ENCODE measurements at regions not wholly inside any gene's neighbourhood (a gene's known extent, or its start where the extent isn't known, plus 50 kb on each side); places are given as distances from the start of the nearest gene placed in this dataset.

- Histone ChIP-seq H3K4me3 (replicated peaks in 1 of 3; ENCODE audit: insufficient read depth in 1 of 3, low read depth in 2 of 3, low read length in 3 of 3) (no peak overlapping the region), H4K20me1 (ENCODE audit: insufficient read depth, low read length) (no peaks in the 10 kb centered on the region), H3K27ac (ENCODE audit: extremely low read length, insufficient read depth, low read length) (no peak overlapping the region), H3K36me3 (replicated peaks in 1 of 2; ENCODE audit: control insufficient read depth in 1 of 2, insufficient read depth in 2 of 2, low read length in 2 of 2) (no peaks in the 10 kb centered on the region), H3K9ac (ENCODE audit: insufficient read depth, low read depth, low read length) (no peak overlapping the region), H3K4me2 (ENCODE audit: low read depth, low read length) (no peak overlapping the region), H3K79me2 (ENCODE audit: insufficient read depth, low read length) (no peaks in the 10 kb centered on the region), H3K9me3 (ENCODE audit: low read length) (no peaks in the 10 kb centered on the region), H3K27me3 (ENCODE audit: control insufficient read depth in 1 of 2, insufficient read depth in 2 of 2, low read length in 2 of 2) (peaks cover 0 to 10% of the 10 kb centered on the region in 2 experiments; a peak in 2 of 5 replicates), H3K4me1 (ENCODE audit: insufficient read depth, low read length) (no peaks in the 10 kb centered on the region), H2AFZ (ENCODE audit: low read length) (no peak overlapping the region)
- no peak for TF ChIP-seq MED8 (CRISPR knock-in tag; IDR thresholded peaks at IDR 0.05; ENCODE audit: insufficient replicate concordance)
- no peak for TF ChIP-seq ZFAT (CRISPR knock-in tag; conservative IDR thresholded peaks at IDR 0.05)
- TF ChIP-seq CERS6 (CRISPR knock-in tag; IDR thresholded peaks at IDR 0.05): no peak
- TF ChIP-seq CEBPZ (IDR thresholded peaks at IDR 0.05; ENCODE audit: low read length): no peak
- WGBS (ENCODE audit: low lambda C conversion rate): 4% methylated on average over 7 of the region's 7 CpGs
- ChIA-PET POLR2A (no interaction called here), CTCF (ENCODE audit: low intra/inter-chr PET ratio, low total read pairs) (no interaction called here)
- no TSS peak for BruUV-seq (replicated peaks)
- ATAC-seq (no peak), DNase-seq (ENCODE audit: low spot score) (no peak), FAIRE-seq (no peak)
- in situ Hi-C loops (cut with HindIII; ENCODE audit: extremely low pct_ligation_motif_present, low pct_unique_long_range_greater_than_20kb): no loop called here
- intact Hi-C loops (cut with micrococcal nuclease; ENCODE audit: unreplicated experiment): no loop called here
These were observed 435.7 kb upstream of the CADM1 start for GRCh38 chr11:115939731-115940421.

Measured in HepG2 (cell line).